Amygdala (tissue), 56 donors: ENCODE measurements at regions not wholly inside any gene's neighbourhood (a gene's known extent, or its start where the extent isn't known, plus 50 kb on each side); places are given as distances from the start of the nearest gene placed in this dataset.
"Not testable (repeated sequence)": the region's sequence is repeated elsewhere in the genome, so short reads cannot be mapped to it uniquely, and the experiment has no call there.

ENCODE experiments used
- DNase-seq, 56 donors: peaks; one replicate each; lab custom pipeline; 2025; lab: John Stamatoyannopoulos, UW

DNA sequence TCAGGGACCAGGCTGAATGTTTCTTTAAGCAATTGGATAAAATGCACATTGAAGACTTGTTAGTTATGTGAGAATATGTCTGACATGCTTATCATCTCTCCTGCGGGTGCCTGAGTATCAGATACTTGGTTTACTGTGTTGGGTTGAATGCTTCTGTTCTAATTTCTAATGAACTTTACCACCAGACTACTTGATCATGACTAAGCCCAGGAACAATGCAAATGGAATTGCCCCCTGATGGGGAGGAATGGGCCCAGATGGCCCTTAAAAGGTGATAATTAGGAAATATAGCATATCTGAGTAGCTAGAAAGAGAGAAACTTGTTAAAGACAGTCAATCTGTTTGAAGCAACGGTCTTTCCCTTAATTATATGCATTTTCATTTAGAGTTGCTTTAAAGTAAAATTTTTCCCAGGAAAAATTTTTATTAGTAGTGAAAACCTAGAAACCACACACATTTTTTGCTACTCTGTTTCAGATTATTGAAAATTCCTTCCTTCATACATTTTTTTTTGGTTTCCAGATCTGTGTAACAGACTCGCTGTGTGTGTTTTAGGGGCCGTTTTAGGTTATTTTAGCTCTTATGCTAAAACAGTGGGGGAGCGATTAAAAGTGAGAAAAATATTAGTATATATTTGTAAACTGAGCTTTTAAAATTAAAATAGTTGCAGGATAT lies 186.6 kb downstream of the TM9SF2 start:
- DNase-seq = no peak

DNA sequence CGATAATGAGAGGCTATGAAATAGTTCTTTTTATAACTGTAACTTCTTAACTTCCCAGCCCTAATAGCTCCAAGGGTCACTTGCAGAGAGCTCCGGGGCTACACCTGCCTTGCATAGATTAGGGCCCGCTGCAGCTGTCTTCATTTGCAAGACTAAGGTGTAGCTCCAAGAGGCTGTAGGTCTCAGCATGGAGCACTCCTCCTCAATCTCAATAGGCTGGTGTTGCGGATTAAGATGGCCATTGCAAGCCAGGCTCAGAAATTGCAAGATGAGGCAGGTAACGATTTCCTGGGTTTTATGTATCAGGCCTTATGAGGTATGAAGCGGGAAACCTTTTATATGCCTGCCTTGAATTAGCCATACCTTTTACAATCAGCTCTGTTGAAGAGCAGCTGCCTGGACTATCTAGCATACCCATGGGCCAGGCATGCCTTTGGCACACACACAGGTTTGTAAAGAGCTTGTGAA lies 185.7 kb downstream of the TM9SF2 start:
- DNase-seq = no peak

DNA sequence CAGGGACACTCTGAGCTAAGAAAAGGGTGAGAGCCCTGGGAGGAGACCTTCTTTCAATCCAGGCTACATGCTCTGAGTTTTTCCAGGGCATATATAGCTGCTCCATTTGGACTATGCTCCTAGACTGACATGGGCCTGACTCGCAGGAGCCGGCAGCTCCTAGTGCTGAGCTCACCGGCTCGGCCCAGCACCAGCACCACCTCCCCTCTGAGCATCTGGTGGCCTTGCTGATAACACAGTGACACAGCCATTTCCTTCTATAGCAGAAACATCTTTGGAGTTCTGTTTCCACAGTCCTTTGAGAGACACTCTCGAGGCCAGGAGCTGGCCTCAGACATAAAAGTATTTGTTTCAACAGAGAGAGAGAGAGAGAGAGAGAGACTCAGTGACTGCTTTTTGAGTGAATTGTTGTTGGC lies 184.9 kb downstream of the TM9SF2 start:
- DNase-seq = peak in 1 of 56 donors; percentile 4

DNA sequence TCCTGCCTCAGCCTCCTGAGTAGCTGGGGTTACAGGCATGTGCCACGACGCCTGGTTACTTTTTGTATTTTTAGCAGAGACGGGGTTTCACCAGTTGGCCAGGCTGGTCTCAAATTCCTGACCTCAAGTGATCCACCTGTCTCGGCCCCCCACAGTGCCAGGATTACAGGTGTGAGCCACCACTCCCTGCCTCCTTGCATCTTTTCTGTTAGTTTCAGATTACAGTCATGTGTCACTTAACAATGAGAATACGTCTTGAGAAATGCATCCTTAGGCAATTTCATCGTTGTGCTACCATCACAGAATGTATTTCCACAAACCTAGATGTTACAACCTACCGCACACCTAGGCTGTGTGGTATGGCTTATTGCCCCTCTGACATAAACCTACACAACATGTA lies 180.4 kb downstream of the TM9SF2 start:
- DNase-seq = no peak

DNA sequence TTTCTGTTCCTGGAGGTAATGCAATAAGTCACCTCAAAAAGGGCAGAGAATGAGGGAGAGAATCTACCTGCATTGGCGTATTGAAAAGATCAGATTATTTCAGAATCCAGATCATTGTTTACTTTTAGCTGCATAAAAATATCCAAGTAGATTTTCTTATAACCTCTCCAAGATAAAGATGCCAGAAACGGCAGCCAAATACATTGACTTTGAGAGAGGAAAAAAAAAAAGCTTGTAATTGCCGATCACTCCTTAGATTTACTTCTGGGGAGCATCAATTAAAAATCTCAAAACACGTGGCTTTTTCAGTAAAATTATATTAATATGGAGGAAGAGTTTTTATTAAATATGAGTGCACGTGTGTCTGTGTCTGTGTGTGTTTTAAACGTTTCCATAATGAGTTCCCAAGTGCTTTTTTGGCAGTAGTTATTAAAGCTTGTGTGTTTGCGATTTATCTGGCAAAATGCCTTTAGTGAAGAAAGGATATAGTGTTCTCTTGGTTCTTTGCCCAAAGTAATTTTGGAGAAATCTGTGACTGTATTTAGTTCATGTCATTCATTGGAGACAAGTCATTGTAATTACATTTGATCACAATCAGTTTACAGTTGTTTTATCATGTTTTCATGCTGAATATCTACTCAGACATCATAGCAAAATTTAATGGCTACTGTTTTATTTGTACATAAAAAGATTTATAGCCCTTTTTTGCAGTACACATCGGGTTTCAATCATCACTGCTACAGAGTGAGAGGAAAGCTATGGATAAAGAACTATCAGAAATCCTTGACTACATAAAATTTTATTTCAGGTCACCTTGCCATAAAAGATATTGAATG lies 176.1 kb downstream of the TM9SF2 start:
- no peak for DNase-seq

DNA sequence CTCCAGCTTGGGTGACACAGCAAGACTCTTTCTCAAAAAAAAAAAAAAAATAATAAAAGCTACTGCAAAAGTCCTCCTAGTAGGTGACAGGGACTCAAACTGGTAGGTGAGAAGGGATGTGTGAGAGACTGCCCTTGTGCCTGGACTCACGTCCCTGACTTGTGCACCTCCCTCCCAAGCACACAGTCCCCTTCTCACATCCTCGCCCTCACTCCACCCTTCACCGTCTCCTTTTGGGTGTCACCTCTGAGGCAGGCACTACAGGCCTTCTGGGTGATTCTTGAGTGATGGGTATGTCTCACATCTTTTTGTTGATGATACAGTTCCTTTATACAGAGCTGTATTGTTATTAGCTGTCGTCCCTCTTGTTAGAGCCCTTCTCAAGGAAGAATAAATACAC lies 170.5 kb downstream of the TM9SF2 start:
- no peak for DNase-seq

DNA sequence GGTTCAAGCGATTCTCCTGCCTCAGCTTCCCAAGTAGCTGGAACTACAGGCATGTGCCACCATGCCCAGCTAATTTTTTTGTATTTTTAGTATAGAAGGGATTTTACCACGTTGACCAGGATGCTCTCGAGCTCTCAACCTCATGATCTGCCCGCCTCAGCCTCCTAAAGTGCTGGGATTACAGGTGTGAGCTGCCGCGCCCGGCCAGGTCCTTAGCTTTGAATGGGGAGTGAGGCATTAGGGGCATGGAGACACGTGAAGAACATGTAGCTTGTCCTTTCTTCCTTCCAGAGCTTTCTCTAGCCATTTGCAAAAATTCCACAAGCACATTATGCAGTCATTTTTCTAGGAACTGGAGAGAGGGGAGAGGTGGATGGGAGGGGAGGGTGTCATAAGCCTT lies 167.8 kb downstream of the TM9SF2 start:
- not testable (repeated sequence) for DNase-seq

DNA sequence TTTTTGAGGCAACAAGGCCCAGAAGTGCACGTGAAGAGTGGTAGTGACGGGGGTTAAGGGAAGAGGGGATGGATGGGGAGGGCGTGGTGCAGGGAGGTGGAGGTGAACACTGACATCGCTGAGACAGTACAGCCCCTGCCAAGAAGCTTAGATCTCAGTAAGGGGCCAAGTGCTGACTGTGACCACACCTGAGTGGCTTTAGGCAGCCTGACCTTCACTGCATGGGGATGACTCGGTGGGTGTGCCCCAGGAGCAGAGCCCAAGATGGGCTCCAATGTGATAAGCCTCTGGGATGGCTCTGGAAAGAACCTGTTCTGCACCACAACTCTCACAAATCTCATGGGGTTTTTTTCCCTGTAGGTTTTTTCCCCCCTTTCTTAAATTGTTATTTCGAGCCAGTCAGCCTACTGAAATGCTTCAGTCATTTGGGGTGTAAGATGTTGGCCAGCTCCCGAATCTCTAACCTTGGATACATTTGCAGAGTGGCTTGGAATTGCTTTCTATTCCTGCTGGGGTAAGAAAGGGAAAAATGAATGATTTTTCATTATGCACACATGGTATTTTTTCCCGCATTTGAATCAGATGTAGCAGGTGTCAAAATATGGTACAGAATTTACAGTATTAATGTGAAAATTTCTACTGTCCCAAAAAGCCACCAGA lies 165.0 kb downstream of the TM9SF2 start:
- DNase-seq = no peak

DNA sequence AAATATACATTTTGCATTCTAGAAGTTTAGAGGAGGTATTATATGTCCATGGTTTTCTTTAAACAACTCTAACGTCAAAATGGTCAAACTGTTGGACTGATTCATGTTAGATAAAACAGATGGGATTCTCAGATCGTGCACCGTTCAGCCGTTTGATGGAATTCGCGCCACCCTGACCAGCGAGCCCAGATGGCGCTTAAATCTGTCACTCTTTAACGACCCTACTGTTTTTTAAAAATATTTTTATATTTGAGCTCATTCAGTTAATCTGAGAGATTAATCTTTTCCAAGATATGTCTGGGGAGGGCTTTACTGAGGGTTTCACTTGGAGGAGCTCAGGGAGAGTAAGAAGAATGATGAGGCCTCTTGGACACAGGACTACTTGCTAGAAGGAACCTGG lies 164.4 kb downstream of the TM9SF2 start:
- DNase-seq = no peak

DNA sequence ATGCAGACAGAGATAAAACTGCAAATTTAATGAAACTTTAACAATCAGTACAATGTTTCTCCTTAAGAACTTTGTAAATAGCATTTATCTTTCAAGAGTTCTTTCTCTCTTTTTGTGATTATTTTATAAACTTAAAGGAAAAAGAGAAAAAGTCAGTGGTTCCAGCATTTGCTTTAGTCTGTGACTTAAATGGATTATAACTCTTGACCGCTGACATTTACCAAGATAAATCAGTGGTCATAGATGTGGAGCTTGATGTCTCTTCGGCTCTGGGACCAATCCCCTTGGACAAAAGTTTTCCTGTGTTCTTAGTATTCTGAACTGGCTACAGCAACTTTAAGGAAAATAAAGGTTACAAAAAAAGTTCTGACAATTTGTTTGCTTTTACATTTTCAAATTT lies 162.6 kb downstream of the TM9SF2 start:
- no peak for DNase-seq

DNA sequence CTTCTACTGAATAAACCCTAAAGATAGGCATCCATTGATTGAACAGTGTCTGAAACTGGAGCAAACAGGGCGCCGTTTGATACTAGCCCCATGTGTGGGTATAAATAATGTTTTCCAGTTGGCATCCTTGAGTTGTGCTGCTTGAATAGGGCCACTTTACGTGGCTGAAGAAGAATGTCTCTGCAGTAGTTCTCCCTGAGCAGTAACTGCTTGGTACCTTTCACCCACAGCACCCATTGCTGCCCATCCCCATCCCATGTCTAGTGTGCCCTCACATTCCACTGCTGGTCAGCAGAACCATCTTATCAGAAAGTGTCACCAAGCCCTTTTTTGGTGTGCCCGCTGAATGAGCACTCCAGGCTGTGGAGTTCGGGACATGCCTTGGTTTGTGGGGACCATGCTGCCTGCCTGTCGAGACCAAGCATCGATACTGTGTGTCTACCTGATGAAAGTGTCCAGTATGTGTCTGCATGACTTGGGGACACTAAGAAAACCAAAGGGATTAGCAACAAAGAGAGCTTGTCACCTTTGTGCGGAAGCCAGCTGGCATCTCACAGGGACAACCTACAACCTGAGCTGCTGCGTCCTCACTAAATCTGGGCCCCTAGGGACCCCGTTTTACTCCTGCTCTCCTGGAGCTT lies 162.0 kb downstream of the TM9SF2 start:
- DNase-seq = no peak

DNA sequence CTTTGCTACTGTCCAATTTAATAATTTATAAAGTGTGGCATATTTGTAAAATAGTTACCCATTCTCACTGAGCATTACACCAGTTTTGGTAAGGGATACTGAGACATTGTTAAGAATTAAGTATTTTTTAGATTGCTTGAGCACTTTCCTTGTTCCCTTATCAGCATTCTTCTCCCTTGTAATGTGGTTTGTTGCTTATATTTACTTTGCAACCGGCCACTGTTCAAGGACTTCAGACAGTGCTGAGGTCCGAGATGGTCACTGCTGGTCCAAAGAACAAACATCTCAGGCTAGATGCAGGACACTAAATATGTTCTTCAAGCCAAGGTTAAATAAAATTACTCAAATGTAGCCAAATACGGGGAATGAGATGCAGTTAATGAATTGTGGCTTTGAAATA lies 161.4 kb downstream of the TM9SF2 start:
- no peak for DNase-seq

DNA sequence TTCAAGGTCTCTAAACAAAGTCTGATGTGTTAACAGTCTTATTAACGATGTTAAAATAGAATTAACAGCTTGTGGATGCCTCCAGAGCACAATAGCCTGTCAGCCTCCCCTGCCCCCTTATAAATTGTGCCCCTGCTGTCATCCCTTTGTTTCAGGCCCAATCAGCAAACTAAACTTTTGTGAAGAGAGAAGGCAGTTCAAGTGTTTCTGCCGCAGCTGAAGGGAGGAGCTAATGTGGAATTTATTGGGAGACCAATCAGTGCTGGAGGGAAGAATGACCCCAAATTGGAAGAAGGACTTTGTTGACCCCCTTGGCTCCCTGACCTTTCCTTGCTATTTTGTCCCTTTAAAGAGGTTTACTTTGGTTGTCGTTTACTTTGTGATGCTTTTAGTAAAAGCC lies 160.5 kb downstream of the TM9SF2 start:
- DNase-seq = no peak

DNA sequence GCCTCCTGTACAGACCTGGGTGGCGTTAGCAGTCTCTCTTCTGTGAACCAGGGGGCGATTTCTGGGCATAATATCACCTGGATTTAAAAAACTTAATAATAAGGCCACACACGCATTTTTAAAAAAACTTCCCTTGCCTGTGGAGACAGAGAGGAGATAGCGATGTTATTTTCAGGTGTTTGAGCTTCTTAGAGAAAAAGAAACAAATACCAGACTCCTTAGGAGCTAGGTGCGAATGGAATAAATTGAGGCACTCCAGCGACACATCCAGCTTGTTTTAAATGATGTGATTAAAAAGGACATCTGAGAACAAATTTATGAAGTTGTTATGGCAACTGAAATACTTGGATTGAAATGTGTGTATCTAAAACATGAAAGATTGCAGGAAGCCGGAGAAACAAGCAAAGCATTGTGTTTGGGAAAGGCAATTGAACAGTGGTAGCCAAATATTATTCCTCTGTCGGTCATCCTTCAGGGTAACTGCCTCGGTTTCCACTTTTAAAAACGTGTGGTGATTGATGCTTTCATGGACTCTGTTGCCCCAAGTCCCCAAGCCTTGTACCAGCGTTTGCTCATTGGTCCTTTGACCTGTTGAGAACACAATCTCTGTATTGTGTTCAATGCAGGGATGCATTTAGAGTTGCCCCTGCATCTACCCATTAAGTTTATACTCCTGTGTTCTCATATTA lies 158.7 kb downstream of the TM9SF2 start:
- no peak for DNase-seq

DNA sequence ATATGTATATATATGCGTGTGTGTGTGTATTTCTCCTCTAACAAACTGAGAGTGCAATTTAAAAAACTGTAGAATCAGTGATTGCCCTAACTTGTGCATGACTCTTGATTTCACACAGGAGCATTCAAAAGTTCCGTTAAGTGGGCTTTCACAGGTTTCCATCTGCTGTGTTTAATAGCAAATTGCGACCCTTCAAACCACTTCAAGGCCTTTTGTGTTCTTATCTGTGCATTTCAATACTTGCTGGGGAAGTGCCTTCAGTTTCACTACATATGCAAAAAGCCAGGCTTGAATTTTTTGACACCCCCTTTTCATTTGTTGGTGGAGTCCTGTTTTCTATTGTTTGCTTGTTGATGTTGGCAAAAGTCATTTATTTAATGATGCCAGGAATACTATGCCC lies 158.0 kb downstream of the TM9SF2 start:
- DNase-seq = no peak

DNA sequence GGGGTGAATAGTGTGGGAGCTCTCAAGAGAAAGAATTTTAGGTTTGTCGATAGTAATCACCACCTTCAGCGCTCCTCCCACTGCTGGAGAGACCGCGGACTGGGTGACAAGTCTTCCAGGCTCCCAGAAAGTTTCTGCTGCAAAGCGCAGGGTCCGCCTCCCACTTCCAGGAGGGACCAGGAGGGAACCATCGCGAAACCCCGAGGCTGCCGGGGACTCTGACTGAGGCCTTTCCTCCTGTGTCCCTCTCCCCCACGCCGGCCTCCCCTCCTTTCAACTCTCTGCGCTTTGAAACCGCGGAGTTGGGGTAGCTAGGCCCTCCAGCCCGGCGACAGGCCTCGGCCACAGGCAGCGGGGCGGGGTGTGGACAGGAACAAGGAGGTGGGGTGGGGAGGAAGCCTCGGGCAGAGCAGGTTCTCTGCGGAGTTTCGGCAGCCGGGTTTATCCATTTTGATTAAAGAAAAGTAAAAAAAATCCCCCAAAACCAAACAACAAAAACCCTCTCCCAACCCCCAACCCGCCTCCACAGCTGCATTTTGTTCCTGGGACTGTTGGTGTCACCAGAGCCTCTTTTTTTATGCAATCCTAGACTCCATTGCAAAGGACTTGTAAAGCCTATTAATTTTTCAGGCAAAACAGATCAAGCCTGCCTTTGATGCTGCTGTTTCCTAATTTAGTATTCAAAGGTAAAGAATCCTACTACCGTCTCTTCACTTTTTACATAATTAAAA lies 157.2 kb downstream of the TM9SF2 start:
- DNase-seq = peak in 50 of 56 donors; percentile 5 to 73 (median 42)

DNA sequence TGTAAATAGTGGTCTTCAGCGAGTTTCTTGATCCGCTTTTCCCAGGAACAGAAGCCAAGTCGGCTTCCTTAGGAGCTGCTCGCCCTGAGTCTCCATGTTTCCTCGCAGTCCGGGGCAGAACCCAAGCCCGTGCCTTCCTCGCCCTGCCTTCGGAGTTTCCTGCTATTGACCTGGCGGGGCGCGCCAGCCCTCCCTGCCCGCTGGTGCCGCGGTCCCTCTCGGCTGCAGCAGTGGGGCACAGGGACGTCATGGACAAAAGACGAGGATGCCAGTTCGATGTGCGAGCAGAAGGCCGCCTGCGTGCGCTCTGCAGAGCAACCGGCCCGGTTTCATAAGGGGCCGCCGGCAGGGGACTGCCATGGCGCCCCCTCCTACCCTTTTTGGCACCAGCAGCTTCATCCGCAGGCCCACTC lies 156.6 kb downstream of the TM9SF2 start:
- DNase-seq = peak in 27 of 56 donors; percentile 10 to 63 (median 34)

DNA sequence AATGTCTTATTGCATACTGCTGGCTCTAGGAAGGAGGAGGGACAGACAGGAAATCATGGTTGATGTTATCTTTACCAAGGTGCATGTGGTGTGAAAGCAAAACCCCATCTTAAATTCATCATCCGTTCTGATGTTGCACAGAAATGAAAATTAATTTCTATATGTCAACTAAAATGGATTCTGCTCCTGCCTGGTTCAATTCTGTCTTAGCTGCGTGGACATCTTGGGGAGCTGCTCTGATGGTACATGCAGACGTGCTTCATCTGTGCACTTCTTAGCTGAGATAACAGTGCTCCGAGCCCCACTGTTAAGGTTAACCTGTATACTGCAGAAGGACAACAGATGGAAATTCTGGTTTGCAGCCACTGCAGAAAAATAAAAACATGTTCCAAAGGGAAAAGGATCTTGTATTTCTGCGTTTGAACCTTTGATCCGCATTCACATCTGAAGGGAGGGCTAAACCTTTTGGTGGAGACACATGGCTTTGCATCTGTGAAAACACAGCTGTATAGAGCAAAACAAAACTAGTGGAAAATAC lies 155.6 kb downstream of the TM9SF2 start:
- no peak for DNase-seq

DNA sequence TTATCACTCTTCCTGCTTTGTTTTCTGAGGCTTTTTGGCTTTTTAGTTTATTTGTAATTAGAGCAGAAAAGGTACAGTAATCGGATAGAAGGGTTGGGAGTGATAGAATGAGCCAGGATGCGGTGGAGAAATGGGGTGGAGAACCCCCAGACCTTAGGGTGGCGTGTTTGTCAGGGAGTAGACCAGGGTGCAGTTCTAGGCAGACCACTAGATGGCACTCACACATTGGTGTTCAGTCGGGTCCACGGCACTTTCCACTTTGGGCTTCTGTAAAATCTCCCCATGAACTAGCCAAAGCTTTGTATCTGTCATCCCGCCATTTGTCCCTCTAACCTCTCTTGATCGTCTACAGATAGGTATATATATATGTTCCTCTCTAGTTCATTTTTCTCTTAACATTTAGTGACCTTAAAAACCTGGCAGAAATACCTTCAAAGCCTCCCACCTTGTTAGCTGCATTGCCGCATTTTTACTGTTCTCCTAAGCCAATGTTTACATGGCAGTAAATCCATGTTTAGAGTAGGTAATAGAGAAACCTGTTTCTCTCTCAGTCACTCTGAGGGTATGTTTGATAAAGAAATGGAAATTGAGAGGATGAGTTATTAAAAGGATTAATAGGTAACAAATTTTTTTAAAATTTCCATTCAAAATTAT lies 154.9 kb downstream of the TM9SF2 start:
- DNase-seq = peak in 50 of 56 donors; percentile 3 to 87 (median 43)
